ENCODE measurements at regions not wholly inside any gene's neighbourhood (a gene's known extent, or its start where the extent isn't known, plus 50 kb on each side); places are given as distances from the start of the nearest gene placed in this dataset.

GRCh38 chr6:145275019-145275418, 460.3 kb downstream of the EPM2A start:
- TF ChIP-seq CTCF (IDR thresholded peaks at IDR 0.05) = no peak
- Histone ChIP-seq H3K27ac (ENCODE audit: low read depth in 1 of 2, low read length in 2 of 2) (no peak overlapping the region), H3K4me3 (ENCODE audit: low read length) (no peak overlapping the region), H3K9me3 (ENCODE audit: control insufficient read depth in 1 of 2, insufficient read depth in 1 of 2, low read length in 2 of 2) (no peaks in the 10 kb centered on the region), H3K4me1 (ENCODE audit: insufficient read depth, low read length) (no peaks in the 10 kb centered on the region), H3K27me3 (ENCODE audit: control insufficient read depth in 1 of 2, insufficient read depth in 2 of 2, low read length in 2 of 2) (no peaks in the 10 kb centered on the region), H3K36me3 (ENCODE audit: insufficient read depth, low read length) (no peaks in the 10 kb centered on the region)
- no peaks in the 10 kb centered on the region for H3K9me3 Mint-ChIP-seq
- ATAC-seq (ENCODE audit: poor library complexity) = no peak
- H3K4me1 Mint-ChIP-seq (ENCODE audit: low read depth) = no peaks in the 10 kb centered on the region
- no peak overlapping the region for H3K4me3 Mint-ChIP-seq
- POLR2A ChIA-PET = no interaction called here
- CTCF ChIA-PET = no interaction called here
- intact Hi-C loops (cut with DNase I, micrococcal nuclease) = no loop called here
- DNase-seq = no peak
- H3K27ac Mint-ChIP-seq = no peak overlapping the region
- peaks cover 10% of the 10 kb centered on the region for H3K27me3 Mint-ChIP-seq
- H3K36me3 Mint-ChIP-seq (ENCODE audit: low read depth) = no peaks in the 10 kb centered on the region

GRCh38 chr6:145275787-145276186, 459.5 kb downstream of the EPM2A start:
- POLR2A ChIA-PET = no interaction called here
- Mint-ChIP-seq H3K36me3 (ENCODE audit: low read depth) (no peaks in the 10 kb centered on the region), H3K4me1 (ENCODE audit: low read depth) (no peaks in the 10 kb centered on the region), H3K27me3 (peaks cover 10% of the 10 kb centered on the region), H3K4me3 (no peak overlapping the region), H3K27ac (no peak overlapping the region), H3K9me3 (no peaks in the 10 kb centered on the region)
- no peak for TF ChIP-seq CTCF (IDR thresholded peaks at IDR 0.05)
- ATAC-seq (ENCODE audit: poor library complexity) (no peak), DNase-seq (no peak)
- Histone ChIP-seq H3K4me3 (ENCODE audit: low read length) (no peak overlapping the region), H3K27me3 (ENCODE audit: control insufficient read depth in 1 of 2, insufficient read depth in 2 of 2, low read length in 2 of 2) (no peaks in the 10 kb centered on the region), H3K9me3 (ENCODE audit: control insufficient read depth in 1 of 2, insufficient read depth in 1 of 2, low read length in 2 of 2) (no peaks in the 10 kb centered on the region), H3K36me3 (ENCODE audit: insufficient read depth, low read length) (no peaks in the 10 kb centered on the region), H3K4me1 (ENCODE audit: insufficient read depth, low read length) (no peaks in the 10 kb centered on the region), H3K27ac (ENCODE audit: low read depth in 1 of 2, low read length in 2 of 2) (no peak overlapping the region)
- CTCF ChIA-PET = interaction anchor here (0.7 kb wide), 1 partner anchor 885 kb away, joined by 3 read pairs; no protein-coding TSS in a partner anchor
- intact Hi-C loops (cut with DNase I, micrococcal nuclease) = no loop called here

DNA sequence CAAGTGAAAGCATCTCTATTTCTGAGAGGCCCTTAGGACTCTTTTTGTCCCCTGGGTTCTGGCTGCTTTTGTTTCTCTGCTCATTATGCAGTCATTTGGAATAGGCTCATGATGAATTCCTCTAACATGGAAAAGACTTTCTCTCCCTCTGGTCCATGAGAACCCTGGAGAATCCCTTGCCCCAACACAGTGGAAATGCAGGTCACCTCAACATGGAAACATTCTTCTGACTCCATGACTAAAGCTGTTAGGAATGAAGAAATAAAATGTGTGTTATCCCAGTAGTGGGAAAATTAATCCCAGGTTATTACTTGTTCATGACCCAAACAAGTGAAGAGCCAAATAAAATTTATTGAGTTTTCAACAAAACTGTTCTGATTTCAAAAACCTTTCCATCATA, 458.6 kb downstream of the EPM2A start:
- intact Hi-C loops (cut with DNase I, micrococcal nuclease) = no loop called here
- Mint-ChIP-seq H3K27me3 (peaks cover 10% of the 10 kb centered on the region), H3K4me1 (ENCODE audit: low read depth) (no peaks in the 10 kb centered on the region), H3K9me3 (no peaks in the 10 kb centered on the region), H3K27ac (no peak overlapping the region), H3K36me3 (ENCODE audit: low read depth) (no peaks in the 10 kb centered on the region), H3K4me3 (no peak overlapping the region)
- ChIA-PET CTCF (no interaction called here), POLR2A (no interaction called here)
- Histone ChIP-seq H3K36me3 (ENCODE audit: insufficient read depth, low read length) (no peaks in the 10 kb centered on the region), H3K27ac (ENCODE audit: low read depth in 1 of 2, low read length in 2 of 2) (no peak overlapping the region), H3K4me3 (ENCODE audit: low read length) (no peak overlapping the region), H3K4me1 (ENCODE audit: insufficient read depth, low read length) (no peaks in the 10 kb centered on the region), H3K9me3 (ENCODE audit: control insufficient read depth in 1 of 2, insufficient read depth in 1 of 2, low read length in 2 of 2) (peaks cover 0 to 3% of the 10 kb centered on the region in 2 experiments), H3K27me3 (ENCODE audit: control insufficient read depth in 1 of 2, insufficient read depth in 2 of 2, low read length in 2 of 2) (no peaks in the 10 kb centered on the region)
- ATAC-seq (ENCODE audit: poor library complexity) = no peak
- TF ChIP-seq CTCF (IDR thresholded peaks at IDR 0.05) = no peak
- DNase-seq = no peak

All from CD4-positive, alpha-beta T cell (primary cell).